Astrocyte of the spinal cord (primary cell): ENCODE measurements at regions not wholly inside any gene's neighbourhood (a gene's known extent, or its start where the extent isn't known, plus 50 kb on each side); places are given as distances from the start of the nearest gene placed in this dataset.

ENCODE experiments used
- DNase-seq: peaks from one replicate; pipeline ENCODE4 v3.0.0; 2011; ENCODE audit warnings: low read depth, low spot score
- H3K4me3 ChIP-seq: 2 replicates; pipeline ENCODE4 v1.5.1; 2011; ENCODE audit warnings: low read depth, mild to moderate bottlenecking, low read length, moderate library complexity
- CTCF ChIP-seq: IDR thresholded peaks from 2 replicates; pipeline ENCODE4 v1.5.1; 2012; ENCODE audit warnings: low read depth, mild to moderate bottlenecking, low read length, inconsistent platforms
- in situ Hi-C: cut with HindIII; loops from 2 replicates; pipeline ENCODE4 v1.10.0; 2017; ENCODE audit warnings: low sequenced_read_pairs

GRCh38 chr4:136156947-136157346 is 1375.3 kb downstream of the PCDH18 start:
- TF ChIP-seq CTCF = no peak
- H3K4me3 ChIP-seq = no peak overlapping the region
- in situ Hi-C loops = no loop called here
- DNase-seq = no peak

GRCh38 chr4:136150046-136150445 is 1382.2 kb downstream of the PCDH18 start:
- no peak for DNase-seq
- in situ Hi-C loops = no loop called here
- no peak for TF ChIP-seq CTCF
- no peak overlapping the region for H3K4me3 ChIP-seq

GRCh38 chr4:136136601-136137000 is 1395.7 kb downstream of the PCDH18 start:
- no peak overlapping the region for H3K4me3 ChIP-seq
- no peak for TF ChIP-seq CTCF
- in situ Hi-C loops = no loop called here
- no peak for DNase-seq

- H3K4me3 ChIP-seq = no peak overlapping the region
- in situ Hi-C loops = no loop called here
- TF ChIP-seq CTCF = no peak
- DNase-seq = no peak
Measured at GRCh38 chr4:136124251-136124745, 1408.0 kb downstream of the PCDH18 start.

GRCh38 chr4:136121426-136121825 is 1410.9 kb downstream of the PCDH18 start:
- no peak for DNase-seq
- no peak for TF ChIP-seq CTCF
- no peak overlapping the region for H3K4me3 ChIP-seq
- in situ Hi-C loops = no loop called here

- DNase-seq = no peak
- in situ Hi-C loops = no loop called here
- no peak overlapping the region for H3K4me3 ChIP-seq
- no peak for TF ChIP-seq CTCF
Measured at GRCh38 chr4:136113921-136114320, 1418.4 kb downstream of the PCDH18 start.

GRCh38 chr4:136112116-136112515 is 1420.2 kb downstream of the PCDH18 start:
- no peak for TF ChIP-seq CTCF
- DNase-seq = peak; percentile 16
- in situ Hi-C loops = no loop called here
- H3K4me3 ChIP-seq = no peak overlapping the region
